Endothelial cell of umbilical vein (primary cell): ENCODE measurements at regions not wholly inside any gene's neighbourhood (a gene's known extent, or its start where the extent isn't known, plus 50 kb on each side); places are given as distances from the start of the nearest gene placed in this dataset.

Source experiments
- CTCF ChIP-seq, 2 donors: IDR thresholded peaks; 1 replicate in 1 of 2; 2 replicates in 1 of 2; pipeline ENCODE4 v1.5.1; 2011; ENCODE audit warnings: low read length in 2 of 2, mild to moderate bottlenecking in 2 of 2, moderate library complexity in 2 of 2, control low read depth in 1 of 2, inconsistent platforms in 1 of 2, low read depth in 1 of 2; ENCODE audit not compliant: insufficient read depth in 1 of 2; ENCODE audit errors: extremely low read depth in 1 of 2
- EZH2 ChIP-seq: IDR thresholded peaks from 2 replicates; pipeline ENCODE4 v1.6.1; 2012; ENCODE audit warnings: borderline replicate concordance, low read depth, mild to moderate bottlenecking, moderate library complexity, low read length, inconsistent platforms; ENCODE audit not compliant: severe bottlenecking
- FOS ChIP-seq: IDR thresholded peaks from 2 replicates; pipeline ENCODE4 v1.6.1; 2011; ENCODE audit warnings: mild to moderate bottlenecking, low read length, moderate library complexity, borderline replicate concordance; ENCODE audit not compliant: insufficient read depth
- GATA2 ChIP-seq: IDR thresholded peaks from 2 replicates; pipeline ENCODE4 v1.7.0; 2011; ENCODE audit warnings: low read depth, mild to moderate bottlenecking, moderate library complexity, mixed read lengths, low read length; ENCODE audit not compliant: insufficient read length, insufficient read depth
- JUN ChIP-seq: IDR thresholded peaks from 2 replicates; pipeline ENCODE4 v1.6.1; 2011; ENCODE audit warnings: borderline replicate concordance, low read depth; ENCODE audit not compliant: insufficient read length, insufficient read depth
- MAX ChIP-seq: IDR thresholded peaks from 2 replicates; pipeline ENCODE4 v1.6.1; 2011; ENCODE audit not compliant: insufficient read depth, insufficient read length
- MYC ChIP-seq: IDR thresholded peaks from one replicate; pipeline ENCODE4 v1.6.1; 2011; ENCODE audit warnings: mild to moderate bottlenecking, low read depth, low read length
- POLR2A ChIP-seq: IDR thresholded peaks from 2 replicates; pipeline ENCODE4 v1.6.1; 2012; ENCODE audit warnings: low read depth, mild to moderate bottlenecking, control low read depth, low read length
- POLR2AphosphoS5 ChIP-seq: IDR thresholded peaks from 2 replicates; pipeline ENCODE4 v1.6.1; 2012; ENCODE audit warnings: low read depth, mild to moderate bottlenecking, control low read depth, low read length, moderate library complexity; ENCODE audit not compliant: insufficient read depth

- no peak for TF ChIP-seq CTCF (IDR thresholded peaks at IDR 0.05; ENCODE audit: extremely low read depth in 1 of 2, insufficient read depth in 1 of 2, low read depth in 1 of 2, low read length in 2 of 2)
- no peak for TF ChIP-seq MYC
- no peak for TF ChIP-seq POLR2A
- TF ChIP-seq EZH2 = no peak
- no peak for TF ChIP-seq GATA2
- no peak for TF ChIP-seq MAX
- TF ChIP-seq POLR2AphosphoS5 = no peak
- TF ChIP-seq JUN = no peak
- no peak for TF ChIP-seq FOS
These were observed 80.6 kb downstream of the CCR1 start for GRCh38 chr3:46127503-46127902.
